Upper lobe of left lung (tissue), 6 donors: ENCODE measurements at regions not wholly inside any gene's neighbourhood (a gene's known extent, or its start where the extent isn't known, plus 50 kb on each side); places are given as distances from the start of the nearest gene placed in this dataset.

Experiments
- ATAC-seq, 2 donors: fragments of 200-7000 bp; cut with Tn5 transposase; one replicate each; pipeline ENCODE4 v1.9.1; 2022; ENCODE audit warnings: mild to moderate bottlenecking in 2 of 2, moderate library complexity in 2 of 2; ENCODE audit not compliant: low FRiP score in 2 of 2
- DNase-seq, 2 donors: peaks; one replicate each; pipeline ENCODE4 v3.0.0-alpha.2; 2019 to 2020
- H3K27ac ChIP-seq, 4 donors: fragments of 200-600 bp; sonication (generic); one replicate each; pipeline ENCODE4 v1.5.1; 2016 to 2019
- H3K27me3 ChIP-seq, 4 donors: fragments of 200-600 bp; sonication (generic); one replicate each; pipeline ENCODE4 v1.5.1; 2017 to 2019
- H3K36me3 ChIP-seq, 4 donors: fragments of 200-600 bp; sonication (generic); one replicate each; pipeline ENCODE4 v1.5.1; 2016 to 2019
- H3K4me1 ChIP-seq, 4 donors: fragments of 200-600 bp; sonication (generic); one replicate each; pipeline ENCODE4 v1.5.1; 2018 to 2019
- H3K4me3 ChIP-seq, 4 donors: fragments of 200-600 bp; sonication (generic); one replicate each; pipeline ENCODE4 v1.5.1; 2017 to 2019; ENCODE audit warnings: mild to moderate bottlenecking in 2 of 4, moderate library complexity in 1 of 4
- H3K9me3 ChIP-seq, 4 donors: fragments of 200-600 bp; sonication (generic); one replicate each; pipeline ENCODE4 v1.5.1; 2018 to 2019
- EP300 ChIP-seq, 4 donors: sonication (generic); formaldehyde crosslinking; IDR thresholded peaks; one replicate each; pipeline ENCODE4 v1.5.1; 2017; ENCODE audit warnings: antibody characterized with exemption in 4 of 4, control low read depth in 2 of 4
- POLR2A ChIP-seq, 4 donors: fragments of 450-650 bp; IDR thresholded peaks; one replicate each; pipeline ENCODE4 v1.5.1; 2016 to 2017; ENCODE audit warnings: antibody characterized with exemption in 4 of 4, mild to moderate bottlenecking in 2 of 4
- POLR2AphosphoS5 ChIP-seq, 2 donors: sonication (generic); formaldehyde crosslinking; IDR thresholded peaks; one replicate each; pipeline ENCODE4 v1.5.1; 2017; ENCODE audit warnings: antibody characterized with exemption in 2 of 2
- WGBS, 2 donors: methylation state at CpG; one replicate each; pipeline ENCODE4 v1.1.5; 2017 to 2018; 5-methylcytosine and 5-hydroxymethylcytosine counted together
- TF ChIP-seq, protein P1 (sequence below), 6 experiments: fragments of 450-650 bp in 4 of 6; fragments of 200-600 bp in 2 of 6; sonication (generic) in 2 of 6; IDR thresholded peaks; one replicate each; pipeline ENCODE4 v1.5.1; 2016 to 2019; ENCODE audit warnings: antibody characterized with exemption in 6 of 6
- donor health status: DM: no; HTN: no; CAD: no; lungs with moderate emphysema.
- donor health status: DM: no; HTN: yes; CAD: no; lungs with severe emphysema.

- TF ChIP-seq POLR2AphosphoS5 (IDR thresholded peaks at IDR 0.05) (no peak), POLR2A (IDR thresholded peaks at IDR 0.05) (no peak)
- TF ChIP-seq, protein P1, sequence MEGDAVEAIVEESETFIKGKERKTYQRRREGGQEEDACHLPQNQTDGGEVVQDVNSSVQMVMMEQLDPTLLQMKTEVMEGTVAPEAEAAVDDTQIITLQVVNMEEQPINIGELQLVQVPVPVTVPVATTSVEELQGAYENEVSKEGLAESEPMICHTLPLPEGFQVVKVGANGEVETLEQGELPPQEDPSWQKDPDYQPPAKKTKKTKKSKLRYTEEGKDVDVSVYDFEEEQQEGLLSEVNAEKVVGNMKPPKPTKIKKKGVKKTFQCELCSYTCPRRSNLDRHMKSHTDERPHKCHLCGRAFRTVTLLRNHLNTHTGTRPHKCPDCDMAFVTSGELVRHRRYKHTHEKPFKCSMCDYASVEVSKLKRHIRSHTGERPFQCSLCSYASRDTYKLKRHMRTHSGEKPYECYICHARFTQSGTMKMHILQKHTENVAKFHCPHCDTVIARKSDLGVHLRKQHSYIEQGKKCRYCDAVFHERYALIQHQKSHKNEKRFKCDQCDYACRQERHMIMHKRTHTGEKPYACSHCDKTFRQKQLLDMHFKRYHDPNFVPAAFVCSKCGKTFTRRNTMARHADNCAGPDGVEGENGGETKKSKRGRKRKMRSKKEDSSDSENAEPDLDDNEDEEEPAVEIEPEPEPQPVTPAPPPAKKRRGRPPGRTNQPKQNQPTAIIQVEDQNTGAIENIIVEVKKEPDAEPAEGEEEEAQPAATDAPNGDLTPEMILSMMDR (IDR thresholded peaks at IDR 0.05), result no peak
- no peak overlapping the region for H3K27ac ChIP-seq
- H3K36me3 ChIP-seq, result no peaks in the 10 kb centered on the region
- peaks cover 22 to 31% (median 24%) of the 10 kb centered on the region in 4 donors for H3K4me1 ChIP-seq
- no peak overlapping the region for H3K4me3 ChIP-seq
- 65 to 66% methylated on average over 5 of the region's 5 CpGs for whole genome bisulfite sequencing, 2 donors
- peaks cover 0 to 33% (median 20%) of the 10 kb centered on the region in 4 donors for H3K27me3 ChIP-seq
- no peaks in the 10 kb centered on the region for H3K9me3 ChIP-seq
- no peak for ATAC-seq
- DNase-seq, result no peak
These were observed 95.8 kb upstream of the TENM3 start for GRCh38 chr4:182147391-182147790.

DNA sequence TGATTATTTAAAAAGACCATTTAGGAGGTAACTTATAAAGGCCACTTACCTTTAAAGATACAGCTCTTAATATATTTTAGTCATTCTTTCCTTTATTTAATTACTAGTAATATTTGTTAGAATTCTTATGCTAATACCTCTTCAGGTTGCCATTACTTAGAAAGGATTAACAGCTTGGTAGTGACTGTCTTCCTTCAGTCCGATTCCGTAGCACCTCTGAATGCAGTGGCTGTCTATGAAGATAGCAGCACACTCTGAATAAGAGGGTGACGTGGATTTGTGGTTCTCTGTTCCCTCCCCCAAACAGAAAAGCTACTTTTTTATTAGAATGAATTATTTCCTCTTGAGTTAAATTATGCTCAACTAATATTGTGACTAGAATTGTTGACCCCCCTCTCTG, 92.6 kb upstream of the TENM3 start:
- WGBS, 2 donors, result 73 to 79% methylated on average over 3 of the region's 3 CpGs
- no peak for DNase-seq
- Histone ChIP-seq H3K27ac (no peak overlapping the region), H3K36me3 (no peaks in the 10 kb centered on the region), H3K4me1 (no peaks in the 10 kb centered on the region), H3K27me3 (peaks cover 0 to 4% (median 0%) of the 10 kb centered on the region in 4 donors), H3K4me3 (no peak overlapping the region), H3K9me3 (no peaks in the 10 kb centered on the region)
- TF ChIP-seq POLR2AphosphoS5 (IDR thresholded peaks at IDR 0.05) (no peak), POLR2A (IDR thresholded peaks at IDR 0.05) (no peak), EP300 (IDR thresholded peaks at IDR 0.05) (no peak)
- TF ChIP-seq, protein P1 (IDR thresholded peaks at IDR 0.05), result no peak
- ATAC-seq, result no peak

GRCh38 chr4:182155806-182156205, 87.4 kb upstream of the TENM3 start:
- Histone ChIP-seq H3K27ac (no peak overlapping the region), H3K27me3 (no peaks in the 10 kb centered on the region), H3K4me3 (no peak overlapping the region), H3K4me1 (no peaks in the 10 kb centered on the region), H3K9me3 (no peaks in the 10 kb centered on the region), H3K36me3 (no peaks in the 10 kb centered on the region)
- TF ChIP-seq, protein P1 (IDR thresholded peaks at IDR 0.05), result no peak
- TF ChIP-seq POLR2A (IDR thresholded peaks at IDR 0.05) (no peak), EP300 (IDR thresholded peaks at IDR 0.05) (no peak), POLR2AphosphoS5 (IDR thresholded peaks at IDR 0.05) (no peak)
- DNase-seq (no peak), ATAC-seq (no peak)
- WGBS, 2 donors, result 65 to 77% methylated on average over 1 of the region's 1 CpG

GRCh38 chr4:182163180-182163579, 80.0 kb upstream of the TENM3 start:
- Histone ChIP-seq H3K27me3 (no peaks in the 10 kb centered on the region), H3K27ac (no peak overlapping the region), H3K36me3 (no peaks in the 10 kb centered on the region), H3K4me1 (no peaks in the 10 kb centered on the region), H3K9me3 (no peaks in the 10 kb centered on the region), H3K4me3 (no peak overlapping the region)
- 63 to 73% methylated on average over 8 of the region's 8 CpGs for WGBS, 2 donors
- DNase-seq, result no peak
- TF ChIP-seq POLR2A (IDR thresholded peaks at IDR 0.05), result no peak
- no peak for ATAC-seq

- no peak overlapping the region for H3K4me3 ChIP-seq
- H3K36me3 ChIP-seq, result no peaks in the 10 kb centered on the region
- ATAC-seq, result no peak
- no peaks in the 10 kb centered on the region for H3K9me3 ChIP-seq
- H3K27me3 ChIP-seq, result no peaks in the 10 kb centered on the region
- WGBS, 2 donors, result 62 to 67% methylated on average over 5 of the region's 5 CpGs
- TF ChIP-seq POLR2AphosphoS5 (IDR thresholded peaks at IDR 0.05), result no peak
- TF ChIP-seq, protein P1 (IDR thresholded peaks at IDR 0.05), result no peak
- TF ChIP-seq EP300 (IDR thresholded peaks at IDR 0.05), result no peak
- no peak for TF ChIP-seq POLR2A (IDR thresholded peaks at IDR 0.05)
- DNase-seq, result no peak
- H3K4me1 ChIP-seq, result no peaks in the 10 kb centered on the region
- no peak overlapping the region for H3K27ac ChIP-seq
These were observed 73.6 kb upstream of the TENM3 start for GRCh38 chr4:182169572-182169971.
